ENCODE measurements at regions not wholly inside any gene's neighbourhood (a gene's known extent, or its start where the extent isn't known, plus 50 kb on each side); places are given as distances from the start of the nearest gene placed in this dataset.
"Not testable (repeated sequence)": the region's sequence is repeated elsewhere in the genome, so short reads cannot be mapped to it uniquely, and the experiment has no call there.

GRCh38 chr6:14500809-14501208 is 383.2 kb downstream of the CD83 start:
- FAIRE-seq = no peak

GRCh38 chr6:14501240-14501639 is 383.7 kb downstream of the CD83 start:
- FAIRE-seq = no peak

GRCh38 chr6:14501914-14502313 is 384.3 kb downstream of the CD83 start:
- FAIRE-seq = no peak

GRCh38 chr6:14502551-14502950 is 385.0 kb downstream of the CD83 start:
- FAIRE-seq = no peak

- no peak for FAIRE-seq
Observed at GRCh38 chr6:14505401-14505800, 387.8 kb downstream of the CD83 start.

- no peak for FAIRE-seq
Observed at GRCh38 chr6:14506656-14507246, 389.2 kb downstream of the CD83 start.

- FAIRE-seq = no peak
Observed at GRCh38 chr6:14509120-14509519, 391.5 kb downstream of the CD83 start.

- FAIRE-seq = no peak
Observed at GRCh38 chr6:14510038-14510437, 392.5 kb downstream of the CD83 start.

GRCh38 chr6:14511061-14511586 is 393.6 kb downstream of the CD83 start:
- no peak for FAIRE-seq

- no peak for FAIRE-seq
Observed at GRCh38 chr6:14512246-14512645, 394.7 kb downstream of the CD83 start.

- no peak for FAIRE-seq
Observed at GRCh38 chr6:14513496-14514393, 396.2 kb downstream of the CD83 start.

GRCh38 chr6:14516956-14517355 is 399.4 kb downstream of the CD83 start:
- peak; percentile 37 for FAIRE-seq

GRCh38 chr6:14517516-14518105 is 400.0 kb downstream of the CD83 start:
- no peak for FAIRE-seq

GRCh38 chr6:14518515-14519217 is 401.1 kb downstream of the CD83 start:
- no peak for FAIRE-seq

- FAIRE-seq = no peak
Observed at GRCh38 chr6:14520029-14520428, 402.5 kb downstream of the CD83 start.

GRCh38 chr6:14520536-14520935 is 403.0 kb downstream of the CD83 start:
- FAIRE-seq = no peak

- no peak for FAIRE-seq
Observed at GRCh38 chr6:14521141-14521540, 403.6 kb downstream of the CD83 start.

GRCh38 chr6:14521861-14522260 is 404.3 kb downstream of the CD83 start:
- FAIRE-seq = not testable (repeated sequence)

GRCh38 chr6:14524319-14524718 is 406.7 kb downstream of the CD83 start:
- no peak for FAIRE-seq

GRCh38 chr6:14530385-14530784 is 412.8 kb downstream of the CD83 start:
- no peak for FAIRE-seq

GRCh38 chr6:14533446-14533845 is 415.9 kb downstream of the CD83 start:
- FAIRE-seq = no peak

- FAIRE-seq = no peak
Observed at GRCh38 chr6:14537030-14537429, 419.5 kb downstream of the CD83 start.

- FAIRE-seq = no peak
Observed at GRCh38 chr6:14540276-14540675, 422.7 kb downstream of the CD83 start.
